ENCODE measurements at regions not wholly inside any gene's neighbourhood (a gene's known extent, or its start where the extent isn't known, plus 50 kb on each side); places are given as distances from the start of the nearest gene placed in this dataset.

GRCh38 chr7:16212032-16212431 is 209.3 kb downstream of the CRPPA start:
- TF ChIP-seq POLR2A (IDR thresholded peaks at IDR 0.05; ENCODE audit: low read depth, low read length) (no peak), TAF1 (IDR thresholded peaks at IDR 0.05; ENCODE audit: borderline replicate concordance, low read depth, low read length) (no peak), POLR2AphosphoS5 (IDR thresholded peaks at IDR 0.05; ENCODE audit: low read depth, low read length) (no peak)

Data from GM12892 (cell line).